ENCODE measurements at regions not wholly inside any gene's neighbourhood (a gene's known extent, or its start where the extent isn't known, plus 50 kb on each side); places are given as distances from the start of the nearest gene placed in this dataset.
A peak's percentile ranks its signal among the peaks of the same experiment; 100 is the strongest.

- Histone ChIP-seq H3K27me3 (ENCODE audit: insufficient read depth, low read depth, low read length) (no peaks in the 10 kb centered on the region), H3K9me3 (ENCODE audit: low read length) (no peaks in the 10 kb centered on the region), H2AFZ (ENCODE audit: low read depth, low read length) (no peak overlapping the region), H4K20me1 (ENCODE audit: insufficient read depth) (no peaks in the 10 kb centered on the region), H3K4me2 (ENCODE audit: low read length) (no peak overlapping the region), H3K9ac (ENCODE audit: low read length) (no peak overlapping the region), H3K36me3 (ENCODE audit: insufficient read depth, low read length) (no peaks in the 10 kb centered on the region), H3K4me3 (ENCODE audit: low read length) (no peak overlapping the region), H3K9me2 (ENCODE audit: insufficient read depth, low read length) (no peaks in the 10 kb centered on the region), H3F3A (ENCODE audit: insufficient read depth, low read length, poor library complexity, severe bottlenecking) (no peaks in the 10 kb centered on the region), H3K27ac (ENCODE audit: low read length) (no peak overlapping the region), H3K79me2 (replicated peaks; ENCODE audit: insufficient read depth, low read length) (no peaks in the 10 kb centered on the region)
- TF ChIP-seq EP300 (conservative IDR thresholded peaks at IDR 0.05; ENCODE audit: poor library complexity, severe bottlenecking) (no peak), POLR2AphosphoS5 (IDR thresholded peaks at IDR 0.05) (no peak), SMC3 (conservative IDR thresholded peaks at IDR 0.05; ENCODE audit: poor library complexity) (no peak)
Measured at GRCh38 chr5:87746891-87747377, 334.2 kb upstream of the CCNH start.

GRCh38 chr5:87746341-87746740 is 333.6 kb upstream of the CCNH start:
- H3K36me3 ChIP-seq (ENCODE audit: insufficient read depth, low read length) = no peaks in the 10 kb centered on the region
- H3K27me3 ChIP-seq (ENCODE audit: insufficient read depth, low read depth, low read length) = no peaks in the 10 kb centered on the region
- no peaks in the 10 kb centered on the region for H4K20me1 ChIP-seq (ENCODE audit: insufficient read depth)
- no peaks in the 10 kb centered on the region for H3K9me2 ChIP-seq (ENCODE audit: insufficient read depth, low read length)
- no peaks in the 10 kb centered on the region for H3K9me3 ChIP-seq (ENCODE audit: low read length)
- TF ChIP-seq CTCF (IDR thresholded peaks at IDR 0.05; ENCODE audit: poor library complexity, severe bottlenecking) (no peak), SMC3 (conservative IDR thresholded peaks at IDR 0.05; ENCODE audit: poor library complexity) (no peak), RAD21 (conservative IDR thresholded peaks at IDR 0.05) (no peak), TAF1 (IDR thresholded peaks at IDR 0.05; ENCODE audit: low read depth) (no peak), EP300 (conservative IDR thresholded peaks at IDR 0.05; ENCODE audit: poor library complexity, severe bottlenecking) (no peak), EZH2 (IDR thresholded peaks at IDR 0.05; ENCODE audit: borderline replicate concordance, insufficient read depth, low read length, poor library complexity, severe bottlenecking) (no peak), MXI1 (conservative IDR thresholded peaks at IDR 0.05; ENCODE audit: poor library complexity, severe bottlenecking) (no peak), REST (IDR thresholded peaks at IDR 0.05; ENCODE audit: borderline replicate concordance) (no peak), POLR2AphosphoS5 (IDR thresholded peaks at IDR 0.05) (no peak)
- no peaks in the 10 kb centered on the region for H3F3A ChIP-seq (ENCODE audit: insufficient read depth, low read length, poor library complexity, severe bottlenecking)
- no peak overlapping the region for H3K4me3 ChIP-seq (ENCODE audit: low read length)
- H2AFZ ChIP-seq (ENCODE audit: low read depth, low read length) = no peak overlapping the region
- no peak overlapping the region for H3K9ac ChIP-seq (ENCODE audit: low read length)
- H3K4me2 ChIP-seq (ENCODE audit: low read length) = no peak overlapping the region
- H3K79me2 ChIP-seq (replicated peaks; ENCODE audit: insufficient read depth, low read length) = no peaks in the 10 kb centered on the region
- peak overlapping the region; percentile 23 for H3K27ac ChIP-seq (ENCODE audit: low read length)

GRCh38 chr5:87741881-87742280 is 329.2 kb upstream of the CCNH start:
- no peak overlapping the region for H2AFZ ChIP-seq (ENCODE audit: low read depth, low read length)
- no peaks in the 10 kb centered on the region for H3K79me2 ChIP-seq (replicated peaks; ENCODE audit: insufficient read depth, low read length)
- H3K27ac ChIP-seq (ENCODE audit: low read length) = no peak overlapping the region
- no peak overlapping the region for H3K9ac ChIP-seq (ENCODE audit: low read length)
- no peaks in the 10 kb centered on the region for H4K20me1 ChIP-seq (ENCODE audit: insufficient read depth)
- H3K4me2 ChIP-seq (ENCODE audit: low read length) = no peak overlapping the region
- H3K36me3 ChIP-seq (ENCODE audit: insufficient read depth, low read length) = no peaks in the 10 kb centered on the region
- no peaks in the 10 kb centered on the region for H3K9me2 ChIP-seq (ENCODE audit: insufficient read depth, low read length)
- no peaks in the 10 kb centered on the region for H3K27me3 ChIP-seq (ENCODE audit: insufficient read depth, low read depth, low read length)
- no peak overlapping the region for H3K4me3 ChIP-seq (ENCODE audit: low read length)
- no peak for TF ChIP-seq POLR2AphosphoS5 (IDR thresholded peaks at IDR 0.05)
- TF ChIP-seq EP300 (conservative IDR thresholded peaks at IDR 0.05; ENCODE audit: poor library complexity, severe bottlenecking) = no peak
- TF ChIP-seq CTCF (IDR thresholded peaks at IDR 0.05; ENCODE audit: poor library complexity, severe bottlenecking) = no peak
- no peak for TF ChIP-seq TAF1 (IDR thresholded peaks at IDR 0.05; ENCODE audit: low read depth)
- no peak for TF ChIP-seq MXI1 (conservative IDR thresholded peaks at IDR 0.05; ENCODE audit: poor library complexity, severe bottlenecking)
- no peaks in the 10 kb centered on the region for H3K9me3 ChIP-seq (ENCODE audit: low read length)
- H3F3A ChIP-seq (ENCODE audit: insufficient read depth, low read length, poor library complexity, severe bottlenecking) = no peaks in the 10 kb centered on the region

Data from neural cell (in vitro differentiated cells).